ENCODE measurements at regions not wholly inside any gene's neighbourhood (a gene's known extent, or its start where the extent isn't known, plus 50 kb on each side); places are given as distances from the start of the nearest gene placed in this dataset.

DNA sequence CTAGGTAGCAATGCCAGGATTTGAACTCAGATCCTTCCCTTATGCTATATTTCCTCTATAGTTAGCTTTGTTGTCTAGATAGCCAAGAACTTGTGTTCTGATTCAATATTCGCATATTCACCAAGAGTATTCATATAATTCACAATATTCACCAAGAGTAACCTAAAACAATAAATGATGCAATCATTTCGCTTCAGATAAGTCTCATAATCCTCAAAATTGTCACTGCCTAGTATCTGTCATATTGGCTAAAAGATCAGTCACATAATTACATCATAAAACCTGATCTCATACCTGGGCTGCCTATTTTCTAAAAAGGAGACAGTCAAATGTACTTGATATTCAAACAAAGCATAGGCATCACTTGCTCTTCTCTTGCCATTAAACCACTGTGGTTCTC is 199.7 kb upstream of the CPEB2 start:
- no peaks in the 10 kb centered on the region for H3K27me3 ChIP-seq (ENCODE audit: control insufficient read depth, extremely low read depth, insufficient read depth, low read length)
- no peaks in the 10 kb centered on the region for H4K20me1 ChIP-seq (ENCODE audit: control insufficient read depth, extremely low read depth, insufficient read depth, low read length)
- no peak for DNase-seq (ENCODE audit: low read depth, low spot score)
- H3K79me2 ChIP-seq (ENCODE audit: control insufficient read depth, insufficient read depth, low read length) = no peaks in the 10 kb centered on the region
- H2AFZ ChIP-seq (ENCODE audit: control insufficient read depth, low read length) = no peak overlapping the region
- no peak for FAIRE-seq
- H3K9me1 ChIP-seq (ENCODE audit: control insufficient read depth, extremely low read depth, insufficient read depth, low read length) = no peaks in the 10 kb centered on the region
- no peak overlapping the region for H3K4me3 ChIP-seq (ENCODE audit: control insufficient read depth in 2 of 3, extremely low read depth in 1 of 3, insufficient read depth in 2 of 3, low read depth in 1 of 3, low read length in 3 of 3)
- no peaks in the 10 kb centered on the region for H3K9me3 ChIP-seq (ENCODE audit: control insufficient read depth, low read depth, low read length)
- dilution Hi-C loops (cut with MboI; ENCODE audit: extremely low pct_ligation_motif_present, low sequenced_read_pairs) = no loop called here
- no peaks in the 10 kb centered on the region for H3K4me1 ChIP-seq (ENCODE audit: control insufficient read depth, extremely low read depth, insufficient read depth, low read length)
- TF ChIP-seq, protein P1, sequence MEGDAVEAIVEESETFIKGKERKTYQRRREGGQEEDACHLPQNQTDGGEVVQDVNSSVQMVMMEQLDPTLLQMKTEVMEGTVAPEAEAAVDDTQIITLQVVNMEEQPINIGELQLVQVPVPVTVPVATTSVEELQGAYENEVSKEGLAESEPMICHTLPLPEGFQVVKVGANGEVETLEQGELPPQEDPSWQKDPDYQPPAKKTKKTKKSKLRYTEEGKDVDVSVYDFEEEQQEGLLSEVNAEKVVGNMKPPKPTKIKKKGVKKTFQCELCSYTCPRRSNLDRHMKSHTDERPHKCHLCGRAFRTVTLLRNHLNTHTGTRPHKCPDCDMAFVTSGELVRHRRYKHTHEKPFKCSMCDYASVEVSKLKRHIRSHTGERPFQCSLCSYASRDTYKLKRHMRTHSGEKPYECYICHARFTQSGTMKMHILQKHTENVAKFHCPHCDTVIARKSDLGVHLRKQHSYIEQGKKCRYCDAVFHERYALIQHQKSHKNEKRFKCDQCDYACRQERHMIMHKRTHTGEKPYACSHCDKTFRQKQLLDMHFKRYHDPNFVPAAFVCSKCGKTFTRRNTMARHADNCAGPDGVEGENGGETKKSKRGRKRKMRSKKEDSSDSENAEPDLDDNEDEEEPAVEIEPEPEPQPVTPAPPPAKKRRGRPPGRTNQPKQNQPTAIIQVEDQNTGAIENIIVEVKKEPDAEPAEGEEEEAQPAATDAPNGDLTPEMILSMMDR (optimal IDR thresholded peaks at IDR 0.05 in 1 of 3, IDR thresholded peaks at IDR 0.05 in 1 of 3, conservative IDR thresholded peaks at IDR 0.05 in 1 of 3; ENCODE audit: extremely low read depth in 1 of 3, insufficient read depth in 2 of 3, low read length in 3 of 3) = no peak
- TF ChIP-seq EZH2 (IDR thresholded peaks at IDR 0.05; ENCODE audit: low read length) = no peak
- no peak overlapping the region for H3K4me2 ChIP-seq (ENCODE audit: control insufficient read depth, extremely low read depth, insufficient read depth, low read depth, low read length)
- no peaks in the 10 kb centered on the region for H3K36me3 ChIP-seq (ENCODE audit: control insufficient read depth in 2 of 2, extremely low read depth in 1 of 2, insufficient read depth in 2 of 2, low read length in 2 of 2)
- no peak overlapping the region for H3K9ac ChIP-seq (ENCODE audit: control insufficient read depth, extremely low read depth, insufficient read depth, low read length)
- no peak overlapping the region for H3K27ac ChIP-seq (ENCODE audit: control insufficient read depth, insufficient read depth, low read length)

- H3K79me2 ChIP-seq (ENCODE audit: control insufficient read depth, insufficient read depth, low read length) = no peaks in the 10 kb centered on the region
- H3K4me2 ChIP-seq (ENCODE audit: control insufficient read depth, extremely low read depth, insufficient read depth, low read depth, low read length) = no peak overlapping the region
- H4K20me1 ChIP-seq (ENCODE audit: control insufficient read depth, extremely low read depth, insufficient read depth, low read length) = no peaks in the 10 kb centered on the region
- H3K36me3 ChIP-seq (ENCODE audit: control insufficient read depth in 2 of 2, extremely low read depth in 1 of 2, insufficient read depth in 2 of 2, low read length in 2 of 2) = no peaks in the 10 kb centered on the region
- TF ChIP-seq EZH2 (IDR thresholded peaks at IDR 0.05; ENCODE audit: low read length) = no peak
- TF ChIP-seq, protein P1 (optimal IDR thresholded peaks at IDR 0.05 in 1 of 3, IDR thresholded peaks at IDR 0.05 in 1 of 3, conservative IDR thresholded peaks at IDR 0.05 in 1 of 3; ENCODE audit: extremely low read depth in 1 of 3, insufficient read depth in 2 of 3, low read length in 3 of 3) = no peak
- no peak overlapping the region for H3K4me3 ChIP-seq (ENCODE audit: control insufficient read depth in 2 of 3, extremely low read depth in 1 of 3, insufficient read depth in 2 of 3, low read depth in 1 of 3, low read length in 3 of 3)
- dilution Hi-C loops (cut with MboI; ENCODE audit: extremely low pct_ligation_motif_present, low sequenced_read_pairs) = no loop called here
- no peak overlapping the region for H3K9ac ChIP-seq (ENCODE audit: control insufficient read depth, extremely low read depth, insufficient read depth, low read length)
- no peaks in the 10 kb centered on the region for H3K9me3 ChIP-seq (ENCODE audit: control insufficient read depth, low read depth, low read length)
- FAIRE-seq = no peak
- H3K4me1 ChIP-seq (ENCODE audit: control insufficient read depth, extremely low read depth, insufficient read depth, low read length) = no peaks in the 10 kb centered on the region
- no peaks in the 10 kb centered on the region for H3K27me3 ChIP-seq (ENCODE audit: control insufficient read depth, extremely low read depth, insufficient read depth, low read length)
- H3K9me1 ChIP-seq (ENCODE audit: control insufficient read depth, extremely low read depth, insufficient read depth, low read length) = no peaks in the 10 kb centered on the region
- no peak overlapping the region for H2AFZ ChIP-seq (ENCODE audit: control insufficient read depth, low read length)
- no peak overlapping the region for H3K27ac ChIP-seq (ENCODE audit: control insufficient read depth, insufficient read depth, low read length)
- DNase-seq (ENCODE audit: low read depth, low spot score) = no peak
Observed at GRCh38 chr4:14807856-14808255, 194.4 kb upstream of the CPEB2 start.
